ENCODE measurements at regions not wholly inside any gene's neighbourhood (a gene's known extent, or its start where the extent isn't known, plus 50 kb on each side); places are given as distances from the start of the nearest gene placed in this dataset.

DNA sequence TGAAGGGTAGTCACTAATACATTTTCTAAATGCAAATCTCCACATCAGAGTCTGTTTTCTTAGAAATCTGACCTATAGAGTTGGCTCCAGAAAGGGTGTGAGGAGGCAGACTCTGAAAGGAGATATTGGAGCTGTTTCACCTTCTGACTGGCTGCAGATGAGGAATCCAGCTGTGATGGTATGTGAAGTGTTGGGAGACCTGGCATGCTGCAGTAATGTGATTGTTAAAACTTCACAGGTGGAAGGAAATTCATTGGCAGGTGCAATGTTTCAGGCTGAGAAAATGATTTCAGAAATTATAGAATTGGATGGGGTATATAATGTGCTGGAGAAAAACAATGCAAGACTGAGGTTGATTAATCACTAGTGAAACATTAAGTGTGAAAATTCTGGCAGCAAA, 1134.0 kb upstream of the LRRN3 start:
- no peak for DNase-seq

DNA sequence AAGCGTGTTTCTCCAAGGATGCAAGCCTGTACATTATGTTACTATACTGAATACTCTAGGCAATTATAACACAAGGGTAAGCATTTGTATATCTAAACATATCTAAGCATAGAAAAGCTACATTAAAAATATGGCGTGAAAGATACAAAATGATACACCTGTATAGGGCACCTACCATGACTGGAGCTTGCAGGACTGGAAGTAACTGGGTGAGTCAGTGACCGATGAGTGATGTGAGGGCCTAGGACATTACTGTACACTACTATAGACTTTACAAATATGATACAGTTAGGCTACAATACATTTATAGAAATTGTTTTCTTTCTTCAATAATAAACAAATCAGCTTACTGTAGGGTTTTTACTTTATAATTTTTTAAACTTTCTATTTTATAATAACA, 1127.2 kb upstream of the LRRN3 start:
- no peak for DNase-seq

DNA sequence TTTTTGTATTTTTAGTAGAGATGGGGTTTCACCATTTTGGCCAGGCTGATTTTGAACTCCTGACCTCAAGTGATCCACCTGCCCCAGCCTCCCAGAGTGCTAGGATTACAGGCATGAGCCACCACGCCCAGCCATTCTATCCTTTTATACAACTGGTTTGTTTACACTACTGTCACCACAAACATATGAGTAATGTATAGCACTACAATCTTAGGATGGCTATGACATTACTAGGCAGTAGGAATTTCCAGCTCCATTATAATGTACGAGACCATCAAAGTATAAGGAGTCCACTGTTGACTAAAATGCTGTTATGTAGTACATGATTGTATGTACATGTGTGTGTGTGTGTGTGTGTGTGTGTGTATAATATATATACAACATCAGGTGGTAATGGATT, 1126.1 kb upstream of the LRRN3 start:
- no peak for DNase-seq

DNA sequence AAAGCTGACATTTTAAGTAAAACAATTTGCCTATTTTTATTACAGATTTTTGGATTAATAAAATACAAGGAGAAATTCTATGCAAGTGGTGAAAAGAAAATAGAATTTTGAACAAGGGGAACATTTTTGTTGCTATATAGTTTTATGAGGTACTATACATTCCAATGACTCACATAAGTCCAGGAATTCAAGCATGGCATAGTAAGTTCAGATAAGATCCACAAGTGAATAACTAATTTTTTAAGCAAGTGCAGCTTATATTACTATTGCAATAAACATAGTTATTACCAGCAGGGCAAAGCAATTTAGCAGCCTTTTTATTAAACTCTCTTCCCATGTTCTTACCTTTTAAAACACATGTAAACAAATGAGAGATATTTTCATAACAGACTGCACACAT, 1123.5 kb upstream of the LRRN3 start:
- DNase-seq: no peak

- DNase-seq: no peak
Measured at GRCh38 chr7:109983618-109984017, 1107.3 kb upstream of the LRRN3 start.

DNA sequence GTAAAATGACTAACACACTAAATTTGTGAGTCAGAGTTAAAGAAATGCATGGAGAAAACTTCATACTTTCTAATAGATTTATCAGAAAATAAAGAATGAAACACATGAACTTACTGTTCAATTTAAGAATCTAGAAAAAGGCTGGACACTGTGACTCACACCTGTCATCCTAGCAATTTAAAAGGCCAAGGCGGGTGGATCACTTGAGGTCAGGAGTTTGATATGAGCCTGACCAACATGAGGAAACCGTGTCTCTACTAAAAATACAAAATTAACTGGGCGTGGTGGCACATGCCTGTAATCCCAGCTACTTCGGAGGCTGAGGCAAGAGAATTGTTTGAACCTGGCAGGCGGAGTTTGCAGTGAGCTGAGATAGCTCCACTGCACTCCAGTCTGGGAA, 1106.2 kb upstream of the LRRN3 start:
- DNase-seq: no peak

- no peak for DNase-seq
Measured at GRCh38 chr7:109986701-109987100, 1104.2 kb upstream of the LRRN3 start.

GRCh38 chr7:109996411-109996810, 1094.5 kb upstream of the LRRN3 start:
- no peak for DNase-seq

GRCh38 chr7:109996927-109997326, 1094.0 kb upstream of the LRRN3 start:
- DNase-seq: no peak

- no peak for DNase-seq
Measured at GRCh38 chr7:109997837-109998236, 1093.1 kb upstream of the LRRN3 start.

- DNase-seq: no peak
Measured at GRCh38 chr7:110001254-110001938, 1089.5 kb upstream of the LRRN3 start.

DNA sequence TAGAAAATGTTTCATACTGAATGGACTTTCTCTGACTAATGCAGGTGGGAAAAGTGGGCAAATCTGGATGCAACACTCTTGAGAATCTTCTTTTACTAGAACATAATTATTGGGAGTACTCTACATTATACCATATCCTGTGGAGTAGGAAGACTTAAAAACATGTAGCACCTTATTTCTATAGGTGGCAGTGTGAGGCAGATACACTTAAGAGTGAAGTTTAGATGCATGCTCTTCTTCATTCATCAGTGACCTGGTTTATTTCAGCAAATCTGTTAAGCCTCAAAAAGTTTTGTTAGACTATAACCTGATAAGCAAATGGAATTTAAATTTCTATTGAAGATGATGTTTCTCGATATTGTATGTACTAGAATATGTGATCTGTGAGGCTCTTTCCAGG, 1087.1 kb upstream of the LRRN3 start:
- no peak for DNase-seq

DNA sequence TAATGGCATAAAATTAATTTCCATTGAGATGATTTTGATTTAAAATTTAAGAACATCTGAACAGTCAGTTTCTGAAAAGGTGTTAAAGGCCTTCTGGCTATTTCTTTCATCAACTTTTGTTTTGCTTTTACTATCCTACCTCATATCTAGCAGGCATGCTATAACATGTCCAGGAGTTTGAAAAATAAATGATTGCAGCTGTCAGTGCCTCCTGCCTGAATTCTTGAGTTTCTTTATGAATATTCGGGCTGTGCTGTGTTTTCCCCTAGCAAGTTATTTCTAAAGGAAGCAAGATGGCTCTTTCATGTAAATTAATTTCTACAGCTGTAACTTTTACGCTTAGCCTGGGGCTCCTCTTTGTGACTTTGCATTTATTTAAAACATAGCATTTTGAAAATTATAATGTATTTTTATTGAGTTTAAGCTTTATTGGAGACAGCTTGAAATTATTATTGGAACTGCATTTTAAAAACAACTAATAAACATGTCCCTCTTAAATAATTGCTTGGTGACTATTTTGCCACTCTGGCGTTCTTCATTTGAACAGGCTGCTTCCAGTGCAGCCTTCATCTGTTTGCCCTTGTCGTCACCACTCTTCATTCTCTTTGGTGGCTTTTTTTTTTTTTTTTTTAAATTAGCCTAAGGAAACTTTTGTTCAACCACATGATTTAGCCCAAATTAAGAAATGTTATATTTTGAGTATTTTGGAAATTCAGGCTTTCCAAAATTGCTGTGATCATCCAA, 1083.4 kb upstream of the LRRN3 start:
- no peak for DNase-seq

- DNase-seq: no peak
Measured at GRCh38 chr7:110010359-110010758, 1080.6 kb upstream of the LRRN3 start.

DNA sequence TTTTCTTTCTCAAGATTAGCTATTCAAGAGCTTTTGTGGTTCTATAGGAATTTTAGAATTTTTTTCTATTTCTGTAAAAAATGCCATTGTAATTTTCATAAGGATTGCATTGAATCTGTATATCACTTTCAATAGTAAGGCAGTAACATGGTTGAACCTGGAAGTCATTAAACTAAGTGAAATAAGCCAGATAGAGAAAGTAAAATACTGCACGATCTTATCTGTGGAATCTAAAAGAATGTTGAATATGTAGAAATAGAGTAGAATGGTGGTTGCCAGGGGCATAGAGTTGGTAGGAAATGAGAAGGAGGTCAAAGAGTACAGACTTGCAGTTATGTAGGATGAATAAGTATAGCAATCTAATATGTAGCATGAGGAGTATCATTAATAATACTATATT, 1073.5 kb upstream of the LRRN3 start:
- DNase-seq: no peak

DNA sequence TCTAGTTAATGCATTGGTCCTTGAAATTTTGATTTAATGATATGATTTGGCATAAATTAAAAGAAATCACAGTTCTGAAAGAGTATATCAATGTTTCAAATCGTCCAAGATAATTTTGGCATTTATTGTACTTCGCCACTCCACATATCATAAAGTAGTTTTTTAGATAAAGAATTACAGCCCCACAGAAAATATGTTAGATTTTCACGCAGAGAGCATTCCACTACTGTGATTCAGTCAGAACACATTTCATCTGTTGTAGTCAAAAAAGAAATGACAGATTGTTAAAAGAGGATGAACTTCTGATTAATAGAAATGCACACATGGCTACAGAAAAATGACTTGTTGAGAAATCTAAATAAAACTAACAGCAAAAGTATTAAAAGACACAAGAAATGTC, 1063.5 kb upstream of the LRRN3 start:
- no peak for DNase-seq

DNA sequence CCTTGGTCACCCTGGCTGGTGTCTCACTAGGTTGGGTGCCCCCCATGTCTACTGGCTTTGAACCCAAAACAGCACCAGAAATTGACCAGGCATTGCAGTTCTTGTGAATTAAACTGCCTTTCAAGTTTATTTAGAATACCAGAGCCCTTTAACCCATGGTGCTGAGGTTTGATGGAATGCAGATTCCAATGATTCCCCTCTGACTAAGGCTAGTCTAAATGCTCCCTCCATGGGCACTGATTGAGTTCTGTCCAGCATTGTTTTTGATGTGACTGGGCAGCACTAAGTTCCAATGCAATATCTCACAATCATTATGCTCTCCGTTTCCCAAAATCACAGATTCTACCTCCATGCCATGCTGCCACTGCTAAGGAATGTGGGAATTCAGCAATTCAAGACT, 1047.4 kb upstream of the LRRN3 start:
- no peak for DNase-seq

DNA sequence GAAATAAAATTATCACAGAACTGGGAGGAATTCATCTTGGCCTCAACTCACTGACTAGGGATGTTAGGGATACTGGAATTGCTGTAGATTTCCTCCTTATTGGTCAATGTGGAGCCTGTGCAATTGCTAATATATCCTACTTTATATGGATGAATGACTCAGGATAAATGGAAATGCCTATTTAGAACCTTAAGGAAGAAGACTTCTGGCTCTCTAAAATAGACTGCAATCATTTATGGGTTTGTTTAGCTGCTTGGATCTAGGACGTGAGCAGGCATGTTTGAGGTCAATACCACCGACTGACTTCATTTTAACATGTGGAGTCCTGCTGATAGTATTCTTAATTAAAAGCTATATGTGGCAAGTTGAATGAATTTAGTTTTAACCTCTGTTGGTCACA, 1040.1 kb upstream of the LRRN3 start:
- DNase-seq: no peak

- DNase-seq: no peak
Measured at GRCh38 chr7:110051372-110051771, 1039.6 kb upstream of the LRRN3 start.

- no peak for DNase-seq
Measured at GRCh38 chr7:110056331-110056730, 1034.6 kb upstream of the LRRN3 start.

DNA sequence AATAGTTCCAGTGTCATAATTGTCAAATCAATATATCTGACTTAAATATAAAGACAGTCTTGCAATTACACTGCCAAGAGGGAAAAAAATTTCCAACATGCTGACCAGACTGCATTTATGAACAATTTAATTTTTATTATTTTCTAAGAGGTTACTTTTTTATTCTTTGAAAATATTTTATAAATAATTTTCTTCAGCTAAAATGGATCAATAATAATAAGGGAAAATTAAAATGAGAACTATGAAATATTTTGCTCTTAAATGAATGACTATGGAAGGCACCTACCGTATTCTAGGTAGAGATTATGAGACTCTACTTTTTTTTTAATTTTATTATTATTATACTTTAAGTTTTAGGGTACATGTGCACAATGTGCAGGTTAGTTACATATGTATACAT, 1032.5 kb upstream of the LRRN3 start:
- no peak for DNase-seq

GRCh38 chr7:110061387-110061786, 1029.5 kb upstream of the LRRN3 start:
- no peak for DNase-seq

GRCh38 chr7:110065121-110065520, 1025.8 kb upstream of the LRRN3 start:
- DNase-seq: no peak

- DNase-seq: no peak
Measured at GRCh38 chr7:110066843-110067242, 1024.1 kb upstream of the LRRN3 start.

DNA sequence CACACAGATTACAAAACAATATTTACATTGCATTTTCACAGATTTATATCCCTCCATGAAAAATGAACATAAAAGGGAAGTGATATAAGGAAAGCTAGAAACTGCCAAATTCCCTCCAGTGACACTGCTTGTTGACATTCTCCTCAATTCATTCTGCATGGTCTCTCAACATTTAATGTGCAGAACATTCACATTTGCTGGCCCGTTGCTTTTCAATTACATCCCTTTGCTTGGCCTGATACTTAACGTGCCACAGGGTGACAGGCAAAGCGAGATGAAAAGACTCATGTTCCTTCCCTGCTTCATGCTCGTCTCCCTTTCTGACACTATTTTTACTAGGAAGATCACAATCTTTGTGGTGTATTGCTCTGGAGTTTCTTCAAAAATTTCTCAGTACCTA, 1019.7 kb upstream of the LRRN3 start:
- no peak for DNase-seq
